ENCODE measurements at regions not wholly inside any gene's neighbourhood (a gene's known extent, or its start where the extent isn't known, plus 50 kb on each side); places are given as distances from the start of the nearest gene placed in this dataset.
"Not testable (repeated sequence)": the region's sequence is repeated elsewhere in the genome, so short reads cannot be mapped to it uniquely, and the experiment has no call there.

GRCh38 chr15:66974131-66974530 is 91.3 kb upstream of the SMAD3 start:
- TF ChIP-seq, protein P1, sequence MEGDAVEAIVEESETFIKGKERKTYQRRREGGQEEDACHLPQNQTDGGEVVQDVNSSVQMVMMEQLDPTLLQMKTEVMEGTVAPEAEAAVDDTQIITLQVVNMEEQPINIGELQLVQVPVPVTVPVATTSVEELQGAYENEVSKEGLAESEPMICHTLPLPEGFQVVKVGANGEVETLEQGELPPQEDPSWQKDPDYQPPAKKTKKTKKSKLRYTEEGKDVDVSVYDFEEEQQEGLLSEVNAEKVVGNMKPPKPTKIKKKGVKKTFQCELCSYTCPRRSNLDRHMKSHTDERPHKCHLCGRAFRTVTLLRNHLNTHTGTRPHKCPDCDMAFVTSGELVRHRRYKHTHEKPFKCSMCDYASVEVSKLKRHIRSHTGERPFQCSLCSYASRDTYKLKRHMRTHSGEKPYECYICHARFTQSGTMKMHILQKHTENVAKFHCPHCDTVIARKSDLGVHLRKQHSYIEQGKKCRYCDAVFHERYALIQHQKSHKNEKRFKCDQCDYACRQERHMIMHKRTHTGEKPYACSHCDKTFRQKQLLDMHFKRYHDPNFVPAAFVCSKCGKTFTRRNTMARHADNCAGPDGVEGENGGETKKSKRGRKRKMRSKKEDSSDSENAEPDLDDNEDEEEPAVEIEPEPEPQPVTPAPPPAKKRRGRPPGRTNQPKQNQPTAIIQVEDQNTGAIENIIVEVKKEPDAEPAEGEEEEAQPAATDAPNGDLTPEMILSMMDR (conservative IDR thresholded peaks at IDR 0.05): not testable (repeated sequence)
- not testable (repeated sequence) for TF ChIP-seq ZFX (IDR thresholded peaks at IDR 0.05)
